Panc1 (cell line): ENCODE measurements at regions not wholly inside any gene's neighbourhood (a gene's known extent, or its start where the extent isn't known, plus 50 kb on each side); places are given as distances from the start of the nearest gene placed in this dataset.

Experiments used
- ATAC-seq: fragments of 200-7000 bp; cut with Tn5 transposase; 2 replicates; pipeline ENCODE4 v1.9.1; 2020; ENCODE audit warnings: mild to moderate bottlenecking, moderate library complexity
- BruUV-seq: library from RNA; stranded (reverse); fragments of 400-500 nt; replicated peaks from 2 replicates; lab custom pipeline; 2021; lab: Mats Ljungman, UMichigan
- CTCF ChIA-PET: fragments of 300-600 bp; sonication (Branson Sonifier 250); formaldehyde crosslinking; loops from one replicate; lab custom pipeline; 2022; ENCODE audit warnings: antibody characterized with exemption; lab: Charles Lee
- POLR2A ChIA-PET: fragments of 300-600 bp; sonication (Branson Sonifier 250); formaldehyde crosslinking; loops from one replicate; lab custom pipeline; 2022; ENCODE audit warnings: antibody characterized with exemption; lab: Charles Lee
- DNase-seq: peaks from one replicate; pipeline ENCODE4 v3.0.0-alpha.2; 2010; ENCODE audit warnings: low read depth, low spot score
- H3K27ac ChIP-seq: 2 replicates; pipeline ENCODE4 v1.5.1; 2011; ENCODE audit warnings: mild to moderate bottlenecking, low read length, inconsistent platforms
- H3K27me3 ChIP-seq: fragments of 200-500 bp; sonication (Bioruptor generic); 2 replicates; pipeline ENCODE4 v1.6.0; 2014; ENCODE audit warnings: low read length, inconsistent platforms; ENCODE audit not compliant: control insufficient read depth, insufficient read depth
- H3K36me3 ChIP-seq: fragments of 200-500 bp; sonication (Bioruptor generic); 2 replicates; pipeline ENCODE4 v1.5.1; 2014; ENCODE audit warnings: inconsistent platforms, mild to moderate bottlenecking, low read length, moderate library complexity; ENCODE audit not compliant: control insufficient read depth, insufficient read depth
- H3K4me1 ChIP-seq: 2 replicates; pipeline ENCODE4 v1.5.1; 2011; ENCODE audit warnings: inconsistent platforms, mild to moderate bottlenecking, low read length, moderate library complexity; ENCODE audit not compliant: control insufficient read depth, insufficient read depth
- H3K4me3 ChIP-seq, 2 experiments: 2 replicates each; pipeline ENCODE4 v1.5.1; 2011 to 2012; ENCODE audit warnings: low read depth in 2 of 2, low read length in 2 of 2, mild to moderate bottlenecking in 2 of 2, inconsistent platforms in 1 of 2, moderate library complexity in 1 of 2
- H3K9me3 ChIP-seq: fragments of 200-500 bp; sonication (Bioruptor generic); 2 replicates; pipeline ENCODE4 v1.5.1; 2014; ENCODE audit warnings: low read depth, mild to moderate bottlenecking, inconsistent platforms, low read length, moderate library complexity; ENCODE audit not compliant: control insufficient read depth, insufficient read depth
- POLR2AphosphoS5 ChIP-seq: IDR thresholded peaks from 2 replicates; pipeline ENCODE4 v1.6.1; 2012; ENCODE audit warnings: mild to moderate bottlenecking, low read depth, low read length, moderate library complexity
- SIN3A ChIP-seq: IDR thresholded peaks from 2 replicates; pipeline ENCODE4 v1.6.1; 2012; ENCODE audit warnings: low read depth, mild to moderate bottlenecking, low read length, moderate library complexity, borderline replicate concordance; ENCODE audit not compliant: insufficient read depth
- TCF7L2 ChIP-seq: IDR thresholded peaks from 2 replicates; pipeline ENCODE4 v1.6.1; 2011; ENCODE audit warnings: mild to moderate bottlenecking, low read depth, low read length, inconsistent platforms
- in situ Hi-C: cut with HindIII; loops from 2 replicates; pipeline ENCODE4 v1.10.0; 2016; ENCODE audit warnings: low sequenced_read_pairs, low pct_unique_long_range_greater_than_20kb
- intact Hi-C: fragments of 100-400 bp; cut with micrococcal nuclease; formaldehyde crosslinking; loops from one replicate; pipeline ENCODE4 v1.10.0; 2022; ENCODE audit not compliant: unreplicated experiment
- TF ChIP-seq, protein P1 (sequence below), 2 experiments: IDR thresholded peaks; 2 replicates each; pipeline ENCODE4 v1.6.1; 2011 to 2012; ENCODE audit warnings: low read depth in 2 of 2, control low read depth in 1 of 2, low read length in 1 of 2, mild to moderate bottlenecking in 1 of 2, moderate library complexity in 1 of 2; ENCODE audit not compliant: insufficient read depth in 1 of 2
- TF ChIP-seq, protein P2 (sequence below): fragments of 450-650 bp; IDR thresholded peaks from 2 replicates; pipeline ENCODE4 v1.5.1; 2017; ENCODE audit warnings: mild to moderate bottlenecking

DNA sequence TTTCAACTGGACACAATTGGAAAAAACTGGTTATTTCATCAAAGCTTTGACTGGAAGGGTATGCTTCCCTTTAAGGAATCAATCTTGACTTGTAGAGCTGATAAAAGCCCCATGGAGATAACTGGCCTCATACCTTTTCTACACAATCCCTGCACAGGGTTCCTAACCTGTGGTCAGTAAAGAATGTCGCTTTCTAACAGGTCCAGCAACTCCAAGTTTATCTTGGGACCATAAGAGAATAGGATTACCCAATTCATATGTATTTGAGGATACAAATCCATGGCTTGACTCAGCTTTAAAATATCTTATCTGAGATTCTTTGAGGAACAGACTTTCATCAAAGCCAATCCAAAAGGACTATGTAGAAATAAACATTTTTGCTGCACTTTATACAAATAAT, 1399.8 kb upstream of the PABPC4L start:
- no peaks in the 10 kb centered on the region for H3K27me3 ChIP-seq
- no TSS peak for BruUV-seq
- no peak for ATAC-seq
- POLR2A ChIA-PET, result no interaction called here
- no peaks in the 10 kb centered on the region for H3K4me1 ChIP-seq
- no peak overlapping the region for H3K27ac ChIP-seq
- no peaks in the 10 kb centered on the region for H3K36me3 ChIP-seq
- CTCF ChIA-PET, result no interaction called here
- DNase-seq, result no peak
- intact Hi-C loops (no loop called here), in situ Hi-C loops (no loop called here)
- H3K9me3 ChIP-seq, result no peaks in the 10 kb centered on the region
- TF ChIP-seq SIN3A, result no peak
- TF ChIP-seq TCF7L2, result no peak
- TF ChIP-seq POLR2AphosphoS5, result no peak
- TF ChIP-seq, protein P1, sequence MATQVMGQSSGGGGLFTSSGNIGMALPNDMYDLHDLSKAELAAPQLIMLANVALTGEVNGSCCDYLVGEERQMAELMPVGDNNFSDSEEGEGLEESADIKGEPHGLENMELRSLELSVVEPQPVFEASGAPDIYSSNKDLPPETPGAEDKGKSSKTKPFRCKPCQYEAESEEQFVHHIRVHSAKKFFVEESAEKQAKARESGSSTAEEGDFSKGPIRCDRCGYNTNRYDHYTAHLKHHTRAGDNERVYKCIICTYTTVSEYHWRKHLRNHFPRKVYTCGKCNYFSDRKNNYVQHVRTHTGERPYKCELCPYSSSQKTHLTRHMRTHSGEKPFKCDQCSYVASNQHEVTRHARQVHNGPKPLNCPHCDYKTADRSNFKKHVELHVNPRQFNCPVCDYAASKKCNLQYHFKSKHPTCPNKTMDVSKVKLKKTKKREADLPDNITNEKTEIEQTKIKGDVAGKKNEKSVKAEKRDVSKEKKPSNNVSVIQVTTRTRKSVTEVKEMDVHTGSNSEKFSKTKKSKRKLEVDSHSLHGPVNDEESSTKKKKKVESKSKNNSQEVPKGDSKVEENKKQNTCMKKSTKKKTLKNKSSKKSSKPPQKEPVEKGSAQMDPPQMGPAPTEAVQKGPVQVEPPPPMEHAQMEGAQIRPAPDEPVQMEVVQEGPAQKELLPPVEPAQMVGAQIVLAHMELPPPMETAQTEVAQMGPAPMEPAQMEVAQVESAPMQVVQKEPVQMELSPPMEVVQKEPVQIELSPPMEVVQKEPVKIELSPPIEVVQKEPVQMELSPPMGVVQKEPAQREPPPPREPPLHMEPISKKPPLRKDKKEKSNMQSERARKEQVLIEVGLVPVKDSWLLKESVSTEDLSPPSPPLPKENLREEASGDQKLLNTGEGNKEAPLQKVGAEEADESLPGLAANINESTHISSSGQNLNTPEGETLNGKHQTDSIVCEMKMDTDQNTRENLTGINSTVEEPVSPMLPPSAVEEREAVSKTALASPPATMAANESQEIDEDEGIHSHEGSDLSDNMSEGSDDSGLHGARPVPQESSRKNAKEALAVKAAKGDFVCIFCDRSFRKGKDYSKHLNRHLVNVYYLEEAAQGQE (IDR thresholded peaks at IDR 0.05; ENCODE audit: insufficient read depth in 1 of 2, low read depth in 2 of 2, low read length in 1 of 2), result no peak
- no peak overlapping the region for H3K4me3 ChIP-seq

DNA sequence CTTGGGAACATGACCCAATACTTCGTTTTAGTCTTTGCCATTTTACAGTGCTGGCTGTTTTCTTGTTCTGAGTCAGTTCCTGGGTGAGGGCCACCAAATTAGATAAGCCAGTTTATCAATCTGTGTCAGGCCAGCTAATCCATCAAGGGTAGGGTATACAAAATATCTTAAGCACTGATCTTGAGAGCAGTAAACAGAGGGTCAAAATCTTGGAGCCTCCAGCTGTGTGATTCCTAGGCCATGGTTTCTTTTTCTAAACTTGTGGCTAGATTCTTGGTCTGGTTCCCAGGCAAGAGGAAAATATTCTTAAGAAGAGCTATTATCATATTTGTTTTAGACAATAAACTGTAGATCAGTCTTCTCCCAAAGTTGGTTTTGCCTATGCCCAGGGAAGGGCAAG, 1396.6 kb upstream of the PABPC4L start:
- Histone ChIP-seq H3K36me3 (no peaks in the 10 kb centered on the region), H3K27ac (no peak overlapping the region), H3K4me1 (no peaks in the 10 kb centered on the region), H3K4me3 (no peak overlapping the region), H3K9me3 (no peaks in the 10 kb centered on the region), H3K27me3 (no peaks in the 10 kb centered on the region)
- DNase-seq, result no peak
- ATAC-seq, result no peak
- no peak for TF ChIP-seq POLR2AphosphoS5
- TF ChIP-seq, protein P1 (IDR thresholded peaks at IDR 0.05; ENCODE audit: insufficient read depth in 1 of 2, low read depth in 2 of 2, low read length in 1 of 2), result no peak
- TF ChIP-seq, protein P2, sequence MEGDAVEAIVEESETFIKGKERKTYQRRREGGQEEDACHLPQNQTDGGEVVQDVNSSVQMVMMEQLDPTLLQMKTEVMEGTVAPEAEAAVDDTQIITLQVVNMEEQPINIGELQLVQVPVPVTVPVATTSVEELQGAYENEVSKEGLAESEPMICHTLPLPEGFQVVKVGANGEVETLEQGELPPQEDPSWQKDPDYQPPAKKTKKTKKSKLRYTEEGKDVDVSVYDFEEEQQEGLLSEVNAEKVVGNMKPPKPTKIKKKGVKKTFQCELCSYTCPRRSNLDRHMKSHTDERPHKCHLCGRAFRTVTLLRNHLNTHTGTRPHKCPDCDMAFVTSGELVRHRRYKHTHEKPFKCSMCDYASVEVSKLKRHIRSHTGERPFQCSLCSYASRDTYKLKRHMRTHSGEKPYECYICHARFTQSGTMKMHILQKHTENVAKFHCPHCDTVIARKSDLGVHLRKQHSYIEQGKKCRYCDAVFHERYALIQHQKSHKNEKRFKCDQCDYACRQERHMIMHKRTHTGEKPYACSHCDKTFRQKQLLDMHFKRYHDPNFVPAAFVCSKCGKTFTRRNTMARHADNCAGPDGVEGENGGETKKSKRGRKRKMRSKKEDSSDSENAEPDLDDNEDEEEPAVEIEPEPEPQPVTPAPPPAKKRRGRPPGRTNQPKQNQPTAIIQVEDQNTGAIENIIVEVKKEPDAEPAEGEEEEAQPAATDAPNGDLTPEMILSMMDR, result no peak
- TF ChIP-seq TCF7L2, result no peak
- TF ChIP-seq SIN3A, result no peak
- ChIA-PET POLR2A (no interaction called here), CTCF (no interaction called here)
- intact Hi-C loops (no loop called here), in situ Hi-C loops (no loop called here)
- no TSS peak for BruUV-seq
